ENCODE measurements at regions not wholly inside any gene's neighbourhood (a gene's known extent, or its start where the extent isn't known, plus 50 kb on each side); places are given as distances from the start of the nearest gene placed in this dataset.
A peak's percentile ranks its signal among the peaks of the same experiment; 100 is the strongest.

DNA sequence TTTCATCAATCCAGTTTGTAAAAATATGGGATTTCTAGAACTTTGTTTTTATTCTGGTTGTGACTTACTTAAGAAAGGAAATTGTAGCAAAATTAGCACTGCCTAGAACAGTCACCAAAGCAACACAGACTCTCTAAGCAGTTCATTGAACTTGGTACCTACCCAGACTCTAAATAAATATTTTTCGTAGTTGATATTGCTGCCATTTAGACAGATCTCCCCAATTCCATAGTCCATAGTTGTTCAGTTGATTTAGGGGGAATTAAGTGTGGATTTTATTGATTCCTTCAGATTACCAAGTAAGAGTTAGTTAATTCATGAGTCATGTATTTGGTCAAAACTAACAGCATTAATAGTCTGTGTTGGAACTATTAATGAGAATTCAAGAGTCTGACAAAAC, 822.5 kb downstream of the DHX35 start:
- Mint-ChIP-seq H3K27me3 (no peaks in the 10 kb centered on the region), H3K9me3 (ENCODE audit: low read depth) (no peaks in the 10 kb centered on the region), H3K4me3 (ENCODE audit: low read depth) (no peak overlapping the region), H3K36me3 (ENCODE audit: insufficient read depth) (no peaks in the 10 kb centered on the region), H3K4me1 (ENCODE audit: low read depth) (peaks cover 5% of the 10 kb centered on the region), H3K27ac (no peak overlapping the region)
- no peak for DNase-seq (ENCODE audit: low spot score, unreplicated experiment)
- TF ChIP-seq, protein P1, sequence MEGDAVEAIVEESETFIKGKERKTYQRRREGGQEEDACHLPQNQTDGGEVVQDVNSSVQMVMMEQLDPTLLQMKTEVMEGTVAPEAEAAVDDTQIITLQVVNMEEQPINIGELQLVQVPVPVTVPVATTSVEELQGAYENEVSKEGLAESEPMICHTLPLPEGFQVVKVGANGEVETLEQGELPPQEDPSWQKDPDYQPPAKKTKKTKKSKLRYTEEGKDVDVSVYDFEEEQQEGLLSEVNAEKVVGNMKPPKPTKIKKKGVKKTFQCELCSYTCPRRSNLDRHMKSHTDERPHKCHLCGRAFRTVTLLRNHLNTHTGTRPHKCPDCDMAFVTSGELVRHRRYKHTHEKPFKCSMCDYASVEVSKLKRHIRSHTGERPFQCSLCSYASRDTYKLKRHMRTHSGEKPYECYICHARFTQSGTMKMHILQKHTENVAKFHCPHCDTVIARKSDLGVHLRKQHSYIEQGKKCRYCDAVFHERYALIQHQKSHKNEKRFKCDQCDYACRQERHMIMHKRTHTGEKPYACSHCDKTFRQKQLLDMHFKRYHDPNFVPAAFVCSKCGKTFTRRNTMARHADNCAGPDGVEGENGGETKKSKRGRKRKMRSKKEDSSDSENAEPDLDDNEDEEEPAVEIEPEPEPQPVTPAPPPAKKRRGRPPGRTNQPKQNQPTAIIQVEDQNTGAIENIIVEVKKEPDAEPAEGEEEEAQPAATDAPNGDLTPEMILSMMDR (IDR thresholded peaks at IDR 0.05; ENCODE audit: unreplicated experiment), result no peak

DNA sequence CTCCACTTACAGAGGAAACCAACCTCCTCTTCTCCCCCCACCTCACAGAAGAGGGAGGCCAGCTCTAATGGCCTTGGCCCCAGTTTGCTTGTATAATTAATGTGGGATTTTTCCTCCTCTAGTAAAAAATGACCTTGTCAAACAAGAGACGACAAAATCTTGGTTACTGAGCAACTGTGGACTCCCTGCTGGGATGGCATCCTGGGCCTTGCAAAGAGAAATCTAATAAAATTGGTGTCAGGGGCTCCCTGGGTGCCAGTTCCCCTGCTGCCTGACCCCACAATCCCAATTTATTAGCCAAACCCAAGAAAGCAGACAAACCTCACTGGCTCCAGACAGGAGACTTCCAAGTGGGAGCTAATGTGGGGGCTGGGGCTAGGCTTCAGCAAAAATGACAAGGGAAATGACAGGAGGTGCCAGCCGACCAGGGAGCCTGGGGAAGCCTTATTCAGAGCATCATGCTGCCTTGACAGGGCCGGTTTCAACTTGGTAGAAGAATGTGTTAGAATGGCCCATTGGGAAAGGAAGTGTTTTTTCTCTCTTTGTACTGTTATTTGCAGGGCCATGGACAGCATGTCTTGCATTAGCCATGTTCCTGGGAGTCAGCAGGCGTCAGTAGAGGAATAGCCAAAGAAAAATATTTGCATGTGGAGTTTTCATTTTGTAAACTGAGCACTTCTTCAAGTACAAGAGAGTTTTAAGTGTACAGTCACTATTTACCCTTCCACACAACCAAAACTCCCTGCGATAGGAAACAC, 816.9 kb downstream of the DHX35 start:
- no peaks in the 10 kb centered on the region for H3K36me3 Mint-ChIP-seq (ENCODE audit: insufficient read depth)
- DNase-seq (ENCODE audit: low spot score, unreplicated experiment), result no peak
- peaks cover 2% of the 10 kb centered on the region for H3K4me1 Mint-ChIP-seq (ENCODE audit: low read depth)
- TF ChIP-seq, protein P1 (IDR thresholded peaks at IDR 0.05; ENCODE audit: unreplicated experiment), result no peak
- H3K4me3 Mint-ChIP-seq (ENCODE audit: low read depth), result no peak overlapping the region
- no peaks in the 10 kb centered on the region for H3K9me3 Mint-ChIP-seq (ENCODE audit: low read depth)
- H3K27ac Mint-ChIP-seq, result peak overlapping the region; percentile 38
- H3K27me3 Mint-ChIP-seq, result no peaks in the 10 kb centered on the region

DNA sequence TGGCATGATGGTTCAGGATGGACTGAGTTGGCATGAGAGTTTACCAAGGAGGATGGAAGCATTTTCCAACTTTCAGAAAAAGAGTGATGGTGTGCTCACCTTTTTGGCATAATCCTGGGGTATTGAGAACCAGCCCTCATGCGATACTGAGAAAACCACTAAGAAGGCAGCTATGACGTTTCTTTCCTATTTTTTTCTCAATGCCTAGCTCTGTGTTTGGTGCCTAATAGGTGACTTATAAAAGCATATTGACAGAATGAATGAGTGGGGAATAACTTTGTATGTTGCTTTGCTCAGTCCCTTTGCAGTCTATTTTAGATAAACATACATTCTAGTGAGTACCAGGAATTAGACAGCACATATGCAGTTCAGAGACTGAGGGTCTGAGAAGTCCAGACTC, 816.3 kb downstream of the DHX35 start:
- TF ChIP-seq, protein P1 (IDR thresholded peaks at IDR 0.05; ENCODE audit: unreplicated experiment), result no peak
- H3K27ac Mint-ChIP-seq, result peak overlapping the region; percentile 38
- H3K36me3 Mint-ChIP-seq (ENCODE audit: insufficient read depth), result no peaks in the 10 kb centered on the region
- no peaks in the 10 kb centered on the region for H3K9me3 Mint-ChIP-seq (ENCODE audit: low read depth)
- H3K27me3 Mint-ChIP-seq, result no peaks in the 10 kb centered on the region
- no peak for DNase-seq (ENCODE audit: low spot score, unreplicated experiment)
- H3K4me3 Mint-ChIP-seq (ENCODE audit: low read depth), result no peak overlapping the region
- H3K4me1 Mint-ChIP-seq (ENCODE audit: low read depth), result peaks cover 2% of the 10 kb centered on the region

DNA sequence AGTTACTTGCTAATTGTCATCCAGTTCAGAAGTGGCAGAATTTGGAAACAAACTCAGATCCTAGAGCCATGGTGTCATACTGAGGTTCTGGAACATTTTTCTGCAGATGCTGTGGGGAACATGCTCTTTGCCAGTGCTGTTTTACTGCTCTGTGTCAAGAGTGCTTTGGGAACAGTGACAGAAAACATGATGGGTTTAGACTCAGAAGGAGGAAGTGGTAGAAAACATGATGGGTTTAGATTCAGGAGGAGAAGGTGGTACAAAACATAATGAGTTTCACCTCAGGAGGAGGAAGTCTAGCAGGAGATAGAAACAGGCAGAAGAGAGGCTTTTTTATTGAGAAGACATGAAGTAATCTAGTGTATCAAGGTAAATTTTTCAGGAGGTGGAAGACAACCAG, 815.5 kb downstream of the DHX35 start:
- DNase-seq (ENCODE audit: low spot score, unreplicated experiment), result no peak
- Mint-ChIP-seq H3K4me3 (ENCODE audit: low read depth) (no peak overlapping the region), H3K27ac (no peak overlapping the region), H3K9me3 (ENCODE audit: low read depth) (no peaks in the 10 kb centered on the region), H3K4me1 (ENCODE audit: low read depth) (peaks cover 2% of the 10 kb centered on the region), H3K27me3 (no peaks in the 10 kb centered on the region), H3K36me3 (ENCODE audit: insufficient read depth) (no peaks in the 10 kb centered on the region)
- TF ChIP-seq, protein P1 (IDR thresholded peaks at IDR 0.05; ENCODE audit: unreplicated experiment), result no peak

DNA sequence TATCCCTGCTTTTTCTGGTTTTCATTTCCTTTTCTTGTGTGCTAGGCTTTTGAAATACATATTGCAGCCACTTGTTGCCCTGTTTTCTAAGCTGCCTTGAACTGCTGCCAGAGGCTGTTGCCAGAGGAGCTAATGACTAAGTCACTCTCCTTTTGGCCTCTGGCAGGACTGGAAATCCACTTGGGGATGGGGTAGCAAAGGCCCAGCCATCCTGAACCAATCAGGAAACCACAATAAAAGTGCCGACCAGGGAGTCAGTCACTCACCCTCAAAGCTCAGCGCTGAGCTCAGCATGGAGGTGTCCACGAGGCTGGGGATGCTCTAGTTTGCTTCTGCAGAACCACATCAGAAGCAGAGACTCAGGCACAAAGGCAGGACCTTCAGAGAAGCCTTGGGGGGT, 813.0 kb downstream of the DHX35 start:
- H3K4me3 Mint-ChIP-seq (ENCODE audit: low read depth), result no peak overlapping the region
- TF ChIP-seq, protein P1 (IDR thresholded peaks at IDR 0.05; ENCODE audit: unreplicated experiment), result no peak
- no peak for DNase-seq (ENCODE audit: low spot score, unreplicated experiment)
- no peak overlapping the region for H3K27ac Mint-ChIP-seq
- peaks cover 5% of the 10 kb centered on the region for H3K4me1 Mint-ChIP-seq (ENCODE audit: low read depth)
- peaks cover 8% of the 10 kb centered on the region for H3K9me3 Mint-ChIP-seq (ENCODE audit: low read depth)
- no peaks in the 10 kb centered on the region for H3K36me3 Mint-ChIP-seq (ENCODE audit: insufficient read depth)
- H3K27me3 Mint-ChIP-seq, result no peaks in the 10 kb centered on the region

Measured in progenitor cell of endocrine pancreas (in vitro differentiated cells).